MCF 10A (cell line): ENCODE measurements at regions not wholly inside any gene's neighbourhood (a gene's known extent, or its start where the extent isn't known, plus 50 kb on each side); places are given as distances from the start of the nearest gene placed in this dataset.

Source experiments
- BruUV-seq: library from RNA; stranded (reverse); fragments of 400-500 nt; replicated peaks from 2 replicates; lab custom pipeline; 2021; lab: Mats Ljungman, UMichigan
- CTCF ChIA-PET: fragments of 300-600 bp; sonication (Branson Sonifier 250); formaldehyde crosslinking; extraction: SDS; loops from one replicate; lab custom pipeline; 2021; ENCODE audit warnings: antibody characterized with exemption, inconsistent platforms; lab: Yijun Ruan, JAX
- POLR2A ChIA-PET: fragments of 300-600, 350-650 bp; sonication (Branson Sonifier 250); formaldehyde crosslinking; extraction: SDS; loops from one replicate; lab custom pipeline; 2020; ENCODE audit warnings: antibody characterized with exemption, inconsistent platforms; lab: Yijun Ruan, JAX
- DNase-seq: peaks from one replicate; pipeline ENCODE4 v3.0.0-alpha.2; 2018; ENCODE audit not compliant: unreplicated experiment
- H3K27ac Mint-ChIP-seq: one replicate; pipeline ENCODE4 v1.8.0; 2022; ENCODE audit warnings: mild to moderate bottlenecking, low read depth, mixed read lengths; ENCODE audit not compliant: unreplicated experiment
- H3K27me3 Mint-ChIP-seq: one replicate; pipeline ENCODE4 v1.8.0; 2022; ENCODE audit warnings: mixed read lengths; ENCODE audit not compliant: insufficient read depth, unreplicated experiment
- H3K36me3 Mint-ChIP-seq: one replicate; pipeline ENCODE4 v1.8.0; 2022; ENCODE audit warnings: mild to moderate bottlenecking, moderate library complexity, mixed read lengths; ENCODE audit not compliant: insufficient read depth, unreplicated experiment
- H3K4me1 Mint-ChIP-seq: one replicate; pipeline ENCODE4 v1.8.0; 2022; ENCODE audit warnings: mixed read lengths; ENCODE audit not compliant: insufficient read depth, unreplicated experiment
- H3K4me3 Mint-ChIP-seq: one replicate; pipeline ENCODE4 v1.8.0; 2022; ENCODE audit warnings: mild to moderate bottlenecking, moderate library complexity, mixed read lengths; ENCODE audit not compliant: unreplicated experiment
- H3K9me3 Mint-ChIP-seq: one replicate; pipeline ENCODE4 v1.8.0; 2022; ENCODE audit warnings: mixed read lengths; ENCODE audit not compliant: unreplicated experiment
- intact Hi-C: fragments of 100-400 bp; cut with micrococcal nuclease; formaldehyde crosslinking; loops from 2 replicates; pipeline ENCODE4 v1.14.1; 2022
- TF ChIP-seq, protein P1 (sequence below): fragments of 200-600 bp; IDR thresholded peaks from one replicate; pipeline ENCODE4 v1.8.0; 2022; ENCODE audit warnings: antibody characterized with exemption, mild to moderate bottlenecking; ENCODE audit not compliant: unreplicated experiment

GRCh38 chr11:69921128-69922014 lies 102.2 kb upstream of the FGF3 start:
- Mint-ChIP-seq H3K27ac (no peak overlapping the region), H3K4me3 (no peak overlapping the region), H3K36me3 (peaks cover 7% of the 10 kb centered on the region), H3K4me1 (peaks cover 4% of the 10 kb centered on the region), H3K27me3 (peaks cover 39% of the 10 kb centered on the region), H3K9me3 (no peaks in the 10 kb centered on the region)
- ChIA-PET POLR2A (interaction anchor here (1.0 kb wide), 1 partner anchor 279 kb away, joined by 3 read pairs; no protein-coding TSS in a partner anchor), CTCF (interaction anchor here (0.6 to 3.6 kb wide), 9 partner anchors 9 to 1332 kb away, joined by 3 to 14 read pairs (median 3); no protein-coding TSS in a partner anchor)
- TF ChIP-seq, protein P1, sequence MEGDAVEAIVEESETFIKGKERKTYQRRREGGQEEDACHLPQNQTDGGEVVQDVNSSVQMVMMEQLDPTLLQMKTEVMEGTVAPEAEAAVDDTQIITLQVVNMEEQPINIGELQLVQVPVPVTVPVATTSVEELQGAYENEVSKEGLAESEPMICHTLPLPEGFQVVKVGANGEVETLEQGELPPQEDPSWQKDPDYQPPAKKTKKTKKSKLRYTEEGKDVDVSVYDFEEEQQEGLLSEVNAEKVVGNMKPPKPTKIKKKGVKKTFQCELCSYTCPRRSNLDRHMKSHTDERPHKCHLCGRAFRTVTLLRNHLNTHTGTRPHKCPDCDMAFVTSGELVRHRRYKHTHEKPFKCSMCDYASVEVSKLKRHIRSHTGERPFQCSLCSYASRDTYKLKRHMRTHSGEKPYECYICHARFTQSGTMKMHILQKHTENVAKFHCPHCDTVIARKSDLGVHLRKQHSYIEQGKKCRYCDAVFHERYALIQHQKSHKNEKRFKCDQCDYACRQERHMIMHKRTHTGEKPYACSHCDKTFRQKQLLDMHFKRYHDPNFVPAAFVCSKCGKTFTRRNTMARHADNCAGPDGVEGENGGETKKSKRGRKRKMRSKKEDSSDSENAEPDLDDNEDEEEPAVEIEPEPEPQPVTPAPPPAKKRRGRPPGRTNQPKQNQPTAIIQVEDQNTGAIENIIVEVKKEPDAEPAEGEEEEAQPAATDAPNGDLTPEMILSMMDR, result no peak
- intact Hi-C loops, result no loop called here
- DNase-seq, result no peak
- BruUV-seq, result no TSS peak

GRCh38 chr11:69922015-69922595 lies 102.9 kb upstream of the FGF3 start:
- BruUV-seq, result no TSS peak
- DNase-seq, result no peak
- Mint-ChIP-seq H3K4me3 (no peak overlapping the region), H3K27ac (no peak overlapping the region), H3K4me1 (peaks cover 4% of the 10 kb centered on the region), H3K36me3 (peaks cover 7% of the 10 kb centered on the region), H3K27me3 (peaks cover 32% of the 10 kb centered on the region), H3K9me3 (no peaks in the 10 kb centered on the region)
- TF ChIP-seq, protein P1, result no peak
- ChIA-PET POLR2A (no interaction called here), CTCF (interaction anchor here (0.6 to 3.6 kb wide), 7 partner anchors 10 to 607 kb away, joined by 3 to 14 read pairs (median 3); no protein-coding TSS in a partner anchor)
- intact Hi-C loops, result no loop called here

GRCh38 chr11:69922596-69923111 lies 103.4 kb upstream of the FGF3 start:
- Mint-ChIP-seq H3K27ac (no peak overlapping the region), H3K4me3 (no peak overlapping the region), H3K27me3 (peaks cover 27% of the 10 kb centered on the region), H3K36me3 (peaks cover 3% of the 10 kb centered on the region), H3K9me3 (no peaks in the 10 kb centered on the region), H3K4me1 (peaks cover 4% of the 10 kb centered on the region)
- ChIA-PET POLR2A (no interaction called here), CTCF (interaction anchor here (0.6 to 3.6 kb wide), 5 partner anchors 12 to 276 kb away, joined by 3 to 14 read pairs (median 4); no protein-coding TSS in a partner anchor)
- DNase-seq, result no peak
- no TSS peak for BruUV-seq
- TF ChIP-seq, protein P1, result no peak
- intact Hi-C loops, result no loop called here

- Mint-ChIP-seq H3K4me3 (no peak overlapping the region), H3K4me1 (peaks cover 4% of the 10 kb centered on the region), H3K27me3 (peaks cover 21% of the 10 kb centered on the region), H3K9me3 (no peaks in the 10 kb centered on the region), H3K36me3 (no peaks in the 10 kb centered on the region), H3K27ac (no peak overlapping the region)
- DNase-seq, result no peak
- intact Hi-C loops, result no loop called here
- ChIA-PET CTCF (interaction anchor here (2.2 to 3.6 kb wide), 2 partner anchors 269 to 275 kb away, joined by 8 to 14 read pairs; no protein-coding TSS in a partner anchor), POLR2A (interaction anchor here (1.0 kb wide), 1 partner anchor 77 kb away, joined by 3 read pairs; no protein-coding TSS in a partner anchor)
- TF ChIP-seq, protein P1, result no peak
- no TSS peak for BruUV-seq
Measured at GRCh38 chr11:69923196-69923595, 104.0 kb upstream of the FGF3 start.
